Stimulated activated CD4-positive, alpha-beta T cell treated with anti-CD3 and anti-CD28 coated beads, Interleukin-1b, Interleukin-23, amount 100 ng/mL, for 1 hour (primary cell): ENCODE measurements at regions not wholly inside any gene's neighbourhood (a gene's known extent, or its start where the extent isn't known, plus 50 kb on each side); places are given as distances from the start of the nearest gene placed in this dataset.
"Not testable (repeated sequence)": the region's sequence is repeated elsewhere in the genome, so short reads cannot be mapped to it uniquely, and the experiment has no call there.

ENCODE experiments used
- DNase-seq, 2 donors: peaks; one replicate each; pipeline ENCODE4 v3.0.0-alpha.2; 2020; ENCODE audit warnings: low read depth in 2 of 2

DNA sequence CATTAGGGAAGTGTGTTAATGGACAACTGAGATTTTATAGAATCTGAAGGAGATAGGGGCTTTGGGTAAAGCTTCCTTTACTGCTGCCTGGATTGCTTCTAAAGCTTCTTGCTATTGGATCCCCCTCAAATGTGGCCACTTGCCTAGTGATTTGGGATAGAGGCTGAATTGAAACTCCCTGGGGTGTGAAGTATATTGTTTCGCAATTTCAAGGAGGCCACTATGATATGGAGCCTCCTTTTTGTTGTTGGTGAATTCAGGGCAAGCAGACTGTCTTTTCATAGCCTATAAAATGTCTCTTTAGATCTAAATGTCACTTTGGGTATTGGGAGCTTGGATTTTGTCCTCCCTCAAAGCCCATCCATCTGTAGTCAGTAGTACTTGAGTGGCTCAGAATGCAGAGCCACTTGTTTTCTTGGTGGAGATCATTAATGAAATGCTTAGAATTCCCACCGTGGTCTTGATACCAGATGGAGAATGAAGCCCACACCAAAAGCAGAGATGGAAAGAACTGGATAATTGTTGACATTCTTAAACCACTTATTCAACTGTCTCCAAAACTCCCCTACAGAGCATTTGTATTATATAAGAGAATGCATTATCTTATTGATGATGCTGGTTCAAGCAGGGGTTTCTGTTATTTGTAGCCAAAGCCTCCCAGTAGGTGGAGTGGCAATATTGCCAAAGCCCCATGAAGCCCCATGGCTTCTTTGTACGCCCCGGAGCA lies 144.3 kb upstream of the KCNE2 start:
- no peak for DNase-seq

DNA sequence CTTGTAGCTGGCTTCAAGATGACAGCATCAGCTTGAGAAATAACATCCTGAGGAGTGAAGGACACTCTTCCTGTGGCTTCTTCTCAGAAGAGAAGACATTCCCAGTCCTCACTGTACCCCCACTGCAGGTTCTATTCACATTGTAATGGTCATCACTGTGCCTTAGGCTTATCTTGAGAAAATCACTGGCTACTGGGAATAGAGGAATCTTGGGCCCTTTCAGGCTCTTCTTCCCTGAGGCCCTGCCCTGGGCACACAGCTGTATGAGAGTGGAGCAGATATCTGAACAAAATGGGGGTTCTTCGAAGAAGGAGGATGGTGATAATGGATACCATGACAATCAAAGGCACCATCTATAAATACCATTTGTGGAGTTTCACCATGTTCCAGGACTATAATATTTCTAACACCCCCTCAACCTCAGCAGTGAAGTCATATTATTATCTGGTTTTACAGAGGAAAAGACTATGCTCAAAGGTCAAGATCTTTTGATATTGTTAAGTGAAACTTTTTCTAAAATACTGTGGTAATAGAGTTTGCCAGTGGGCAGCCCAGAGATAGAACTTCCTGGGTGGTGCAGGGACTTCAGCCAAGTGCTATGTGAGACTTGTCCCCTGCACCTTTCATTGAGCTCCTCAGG lies 143.1 kb upstream of the KCNE2 start:
- no peak for DNase-seq

DNA sequence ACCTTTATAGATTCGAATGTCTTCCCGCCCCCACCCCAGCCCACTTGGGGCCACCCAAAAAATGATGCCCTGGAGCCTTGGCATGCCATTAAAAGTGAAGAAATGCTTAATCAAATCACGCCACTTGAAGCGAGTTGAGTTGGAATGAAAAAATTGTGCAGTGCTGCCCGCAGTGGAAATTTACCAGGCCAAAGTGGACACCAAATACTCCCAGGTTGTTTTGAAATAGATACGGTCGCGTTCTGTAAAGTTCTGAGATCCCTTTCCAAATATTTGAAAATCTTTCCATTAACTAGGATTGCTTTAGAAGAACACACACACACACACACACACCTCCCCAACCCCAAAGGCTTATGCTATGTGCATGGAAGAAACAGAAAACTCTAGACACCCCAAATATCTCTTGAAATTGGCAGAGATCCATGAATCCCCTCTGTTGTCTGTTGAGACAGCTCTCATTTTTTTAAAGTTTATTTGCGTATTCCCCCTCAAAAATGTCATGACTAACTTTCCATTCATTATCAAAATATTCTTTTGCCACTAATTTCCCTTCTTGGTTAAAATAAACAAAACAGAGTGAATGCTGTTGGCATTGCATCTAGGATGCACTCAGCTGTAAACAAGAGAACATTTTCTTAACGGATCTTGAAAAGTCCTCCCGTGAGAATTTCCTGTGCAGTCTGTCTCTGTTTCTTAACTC lies 142.3 kb upstream of the KCNE2 start:
- DNase-seq = no peak

DNA sequence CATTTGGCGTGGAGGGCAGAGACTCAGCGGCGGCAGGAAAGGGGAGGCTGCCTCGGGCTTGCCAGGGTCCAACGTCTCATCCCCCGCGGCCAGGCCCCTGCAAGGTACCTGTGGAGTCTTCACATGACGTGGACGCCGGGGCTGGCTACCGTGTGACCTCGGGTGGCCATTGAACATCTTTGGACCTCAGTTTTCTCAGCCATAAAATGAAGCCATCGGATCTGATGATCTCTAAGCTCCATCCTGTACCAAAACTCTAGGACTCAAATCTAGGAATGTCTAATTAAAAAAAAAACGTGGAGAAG lies 141.8 kb upstream of the KCNE2 start:
- DNase-seq = no peak

DNA sequence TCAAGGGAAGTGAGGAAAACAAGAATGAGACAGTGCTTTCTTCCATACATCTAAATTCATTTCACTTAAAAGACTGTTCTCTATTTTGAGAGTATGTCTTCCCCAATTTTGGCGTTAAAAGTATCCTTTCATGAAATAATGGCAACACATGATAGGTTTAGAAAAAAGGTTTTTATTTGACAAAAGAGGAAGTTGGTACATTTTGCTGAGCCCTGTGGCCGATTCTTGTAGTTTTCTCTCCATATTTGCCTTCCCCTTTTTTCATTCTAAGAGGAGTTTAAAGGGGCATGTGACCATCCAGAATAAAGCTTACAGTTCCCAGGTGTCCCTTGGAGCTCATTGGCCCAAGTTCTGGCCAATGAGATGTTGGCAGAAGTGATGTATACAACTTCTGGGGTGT lies 140.4 kb upstream of the KCNE2 start:
- no peak for DNase-seq

DNA sequence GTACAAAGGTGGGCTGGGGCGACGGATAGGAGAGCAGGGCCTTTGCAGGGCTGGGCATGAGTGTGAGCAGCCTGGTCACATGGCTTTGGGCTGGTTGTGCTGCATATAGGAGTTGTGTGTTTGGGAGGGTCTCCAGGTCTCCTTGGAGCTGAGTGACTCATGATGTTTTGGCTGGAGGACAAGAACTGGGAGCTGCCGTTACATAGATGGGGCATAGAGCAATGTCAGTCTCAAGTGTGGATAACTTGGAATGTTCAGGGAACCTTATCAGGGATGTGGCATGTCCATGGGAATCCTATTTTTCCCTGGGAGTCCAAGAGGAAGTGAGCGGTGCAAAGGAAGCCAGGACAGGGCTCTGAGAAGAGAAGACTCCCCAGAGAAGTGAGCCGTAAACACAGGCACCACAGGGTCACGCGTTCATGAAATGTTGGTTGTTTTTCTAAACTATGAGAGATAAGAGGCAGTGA lies 136.4 kb upstream of the KCNE2 start:
- DNase-seq = no peak

DNA sequence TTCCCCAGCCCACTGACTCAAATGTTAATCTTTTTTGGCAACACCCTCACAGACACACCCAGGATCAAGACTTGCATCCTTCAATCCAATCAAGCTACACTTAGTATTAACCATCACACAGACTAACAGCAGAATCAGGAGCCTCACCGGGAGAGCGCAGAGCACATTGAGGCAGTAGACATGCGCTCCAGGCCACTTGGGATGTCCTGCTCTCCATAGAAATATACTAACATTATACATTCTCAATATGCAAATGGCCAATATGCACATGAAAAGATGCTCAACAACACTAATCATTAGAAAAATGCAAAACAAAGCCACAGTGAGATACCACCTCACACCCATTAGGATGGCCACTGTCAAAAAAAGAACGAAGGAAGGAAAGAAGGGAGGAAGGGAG lies 135.0 kb upstream of the KCNE2 start:
- no peak for DNase-seq

DNA sequence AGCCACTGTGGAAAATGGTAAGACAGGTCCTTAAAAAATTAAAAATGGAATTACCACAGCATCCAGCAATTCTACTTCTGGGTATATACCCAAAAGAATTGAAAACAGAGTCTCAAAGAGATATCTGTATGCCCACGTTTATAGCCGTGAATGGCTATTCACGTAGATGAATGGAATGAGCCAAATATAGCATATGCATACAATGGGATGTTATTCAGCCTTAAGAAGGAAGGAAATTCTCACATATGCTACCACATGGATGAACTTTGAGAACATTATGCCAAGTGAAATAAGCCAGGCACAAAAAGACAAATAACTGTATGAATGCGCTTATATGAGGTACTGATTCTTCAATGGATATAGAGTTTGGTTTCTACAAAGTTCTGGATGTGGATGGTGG lies 134.5 kb upstream of the KCNE2 start:
- DNase-seq = no peak

DNA sequence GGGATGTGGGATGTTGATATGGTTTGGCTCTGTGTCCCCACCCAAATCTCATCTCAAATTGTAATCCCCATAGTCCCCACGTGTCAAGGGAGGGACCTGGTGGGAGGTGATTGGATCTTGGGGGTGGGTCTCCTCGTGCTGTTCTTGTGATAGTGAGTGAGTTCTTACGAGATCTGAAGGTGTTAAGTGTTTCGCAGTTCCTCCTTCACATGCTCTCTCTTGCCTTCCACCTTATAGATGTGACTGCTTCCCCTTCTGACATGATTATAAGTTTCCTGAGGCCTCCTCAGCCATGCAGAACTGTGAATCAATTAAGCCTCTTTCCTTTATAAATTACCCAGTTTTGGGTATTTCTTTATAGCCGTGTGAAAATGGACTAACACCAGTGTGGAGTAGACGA lies 130.1 kb upstream of the KCNE2 start:
- not testable (repeated sequence) for DNase-seq

DNA sequence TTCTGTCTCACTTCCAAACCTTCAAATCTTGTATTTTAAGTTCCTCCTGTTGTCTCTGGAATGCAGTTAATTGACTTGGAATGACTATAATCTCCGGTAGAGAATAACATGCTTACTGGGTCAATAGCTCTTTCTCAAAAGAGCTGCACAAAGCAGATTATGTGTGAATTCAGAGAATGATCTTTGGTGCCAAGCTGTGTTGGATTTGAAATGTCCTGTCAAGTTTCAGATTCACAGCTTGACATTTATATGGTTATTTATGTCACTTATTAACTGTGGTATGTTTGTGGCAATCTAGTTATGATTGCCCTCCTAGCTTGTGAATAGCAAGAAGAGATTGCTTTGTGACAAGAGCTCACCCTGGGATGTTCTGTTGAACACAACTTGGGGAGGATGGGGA lies 128.3 kb upstream of the KCNE2 start:
- no peak for DNase-seq

DNA sequence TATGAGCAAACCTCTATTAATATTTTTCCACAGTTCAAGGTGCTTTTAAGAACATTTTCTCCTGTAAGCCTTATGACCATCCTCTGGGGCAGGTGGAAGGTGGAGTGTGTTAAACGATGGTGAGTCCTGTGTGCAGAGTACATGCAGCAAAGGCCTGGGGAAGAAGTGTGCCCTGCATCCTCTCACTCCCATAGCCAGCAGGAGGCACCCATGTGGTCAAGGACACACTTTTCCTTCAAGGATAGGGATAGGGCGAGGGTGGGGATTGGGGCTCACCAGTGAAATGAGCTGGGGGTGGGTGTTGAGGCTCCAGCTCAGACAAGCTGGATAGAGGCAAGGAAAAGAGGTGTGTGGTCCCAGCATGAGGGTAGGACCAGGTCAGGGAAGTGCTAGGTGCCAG lies 120.8 kb upstream of the KCNE2 start:
- DNase-seq = no peak

DNA sequence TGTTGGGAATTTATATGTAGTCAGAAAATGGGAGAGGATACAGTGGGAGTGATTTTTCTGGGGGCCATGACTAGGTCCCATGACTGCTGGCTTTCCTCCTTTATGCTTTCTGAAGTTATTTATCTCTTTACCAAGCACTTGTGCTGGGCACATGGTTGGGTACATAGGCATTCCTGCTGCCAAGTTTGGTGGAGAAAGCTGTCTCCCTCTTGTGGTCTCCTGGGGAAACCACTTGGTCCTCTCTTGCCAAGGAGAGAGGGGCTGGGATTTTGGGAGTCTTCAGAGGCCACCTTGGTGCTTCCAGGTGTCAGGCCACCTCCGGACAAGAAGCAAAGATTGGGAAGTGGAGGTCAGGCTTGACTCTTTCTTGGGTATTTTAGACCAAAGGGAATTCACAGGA lies 120.2 kb upstream of the KCNE2 start:
- no peak for DNase-seq

DNA sequence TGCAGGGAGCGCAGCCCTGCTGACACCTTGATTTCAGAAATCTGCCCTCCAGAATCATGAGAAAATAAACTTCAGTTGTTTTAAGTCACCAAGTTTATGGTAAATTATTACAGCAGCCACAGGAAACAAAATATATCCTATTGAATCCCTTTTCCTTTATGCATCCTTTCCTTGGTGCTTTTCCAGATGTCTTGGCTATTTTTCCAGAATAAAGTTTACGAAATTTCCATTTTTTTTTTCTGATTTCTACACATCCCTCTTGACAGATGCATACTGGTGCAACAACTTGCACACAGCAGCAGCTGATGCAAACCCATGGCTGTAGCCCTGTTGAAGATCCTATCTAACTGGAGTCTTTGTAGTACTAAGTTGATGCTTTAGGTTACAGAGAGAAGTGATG lies 111.1 kb upstream of the KCNE2 start:
- DNase-seq = no peak

DNA sequence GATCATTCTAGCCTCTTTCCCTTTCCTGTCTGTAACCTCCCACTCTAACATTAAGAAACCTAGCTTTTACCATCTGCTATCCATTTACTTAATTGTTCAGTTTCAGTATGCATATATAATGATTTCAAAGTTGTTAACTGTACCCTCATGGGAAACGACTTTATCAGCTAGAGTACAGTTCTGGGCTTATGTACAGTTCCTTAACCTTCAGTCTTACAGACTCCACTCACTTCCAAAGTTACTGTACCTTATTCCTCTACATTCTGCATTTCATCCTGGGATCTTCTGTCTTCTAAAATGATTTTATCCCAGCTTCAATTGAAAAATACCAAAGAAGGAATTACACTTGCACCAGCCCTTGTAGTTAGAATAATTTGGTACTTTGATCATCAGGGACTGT lies 108.7 kb upstream of the KCNE2 start:
- DNase-seq = no peak

DNA sequence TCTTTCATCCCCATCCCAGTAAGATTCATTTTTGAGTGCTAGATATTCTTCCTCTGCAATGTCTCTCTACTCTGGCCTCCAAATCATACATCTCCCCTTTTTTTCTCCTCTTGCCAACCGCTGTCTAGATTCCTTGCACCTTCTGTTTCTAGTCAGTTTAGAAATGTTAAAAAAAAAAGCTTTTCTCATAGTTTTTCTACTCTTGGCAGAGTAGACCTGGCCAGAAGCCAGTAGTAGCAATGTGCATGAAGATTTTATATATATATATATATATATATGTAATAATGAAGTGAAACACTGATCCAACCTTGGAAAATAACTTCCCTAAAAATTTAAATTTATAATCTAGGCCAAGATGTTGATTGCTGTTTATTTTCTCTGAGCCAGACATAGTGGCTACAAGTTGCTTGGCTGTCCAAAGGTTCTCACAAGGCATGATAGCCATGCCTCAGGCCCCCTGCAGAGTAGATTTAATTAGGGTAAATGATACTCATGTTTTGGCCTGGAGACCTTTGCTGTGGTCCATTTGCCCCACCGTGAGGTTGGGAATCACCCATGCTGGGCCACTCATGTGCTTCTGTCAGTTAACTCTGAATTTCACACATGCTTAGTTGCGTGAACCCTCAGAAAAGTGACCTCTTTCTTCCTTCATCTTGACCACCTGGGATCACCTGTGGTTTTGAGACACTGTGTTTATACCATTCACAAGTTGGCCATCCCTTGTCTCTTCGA lies 103.4 kb upstream of the KCNE2 start:
- DNase-seq = no peak

DNA sequence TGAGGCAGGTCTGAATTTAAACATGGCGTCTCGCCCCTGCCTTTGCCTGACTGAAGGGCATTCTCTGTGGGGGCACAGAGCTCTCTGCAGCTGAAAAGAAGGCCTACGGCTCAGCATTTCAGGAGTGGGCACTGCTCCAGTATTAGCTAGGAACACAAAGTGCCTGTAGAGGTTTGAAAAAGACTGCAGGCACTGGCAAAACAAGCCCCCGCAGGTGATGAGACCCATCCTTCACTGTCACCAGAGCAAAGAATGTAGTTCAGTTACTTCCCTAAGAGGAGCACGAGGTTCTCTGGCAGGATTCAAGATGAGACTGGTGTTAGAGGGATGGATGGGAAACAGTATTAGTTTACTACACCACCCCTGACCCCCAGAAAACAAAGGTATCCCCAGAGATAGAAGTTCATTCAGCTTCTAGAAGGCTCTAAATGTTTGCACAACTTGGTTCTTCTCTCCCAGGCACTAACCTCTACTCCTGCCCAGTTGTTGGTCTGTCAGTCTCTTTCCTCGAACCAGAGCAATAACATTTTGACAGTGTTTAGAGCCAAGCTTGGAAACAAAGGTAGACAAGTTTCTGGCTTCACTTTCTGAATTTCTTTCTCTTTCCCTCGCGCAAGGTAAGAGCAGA lies 101.9 kb upstream of the KCNE2 start:
- DNase-seq = no peak

DNA sequence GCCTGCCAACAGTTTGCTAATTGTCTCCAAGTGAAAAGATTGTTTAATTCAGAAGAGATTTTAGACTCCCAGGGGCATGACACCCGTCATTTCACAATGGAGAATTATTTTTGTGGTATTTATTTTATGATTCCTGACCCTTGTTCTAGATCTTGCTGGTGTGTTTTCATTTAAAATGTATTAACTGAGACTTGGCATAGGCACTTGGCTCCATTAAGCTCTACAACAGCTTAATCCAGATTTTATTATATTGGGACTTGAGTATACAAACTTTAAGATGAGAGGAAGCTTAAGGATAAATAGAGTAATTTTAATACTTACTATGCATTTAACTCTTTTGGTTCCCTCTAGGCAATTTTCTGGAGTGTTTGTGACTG lies 101.3 kb upstream of the KCNE2 start:
- no peak for DNase-seq

DNA sequence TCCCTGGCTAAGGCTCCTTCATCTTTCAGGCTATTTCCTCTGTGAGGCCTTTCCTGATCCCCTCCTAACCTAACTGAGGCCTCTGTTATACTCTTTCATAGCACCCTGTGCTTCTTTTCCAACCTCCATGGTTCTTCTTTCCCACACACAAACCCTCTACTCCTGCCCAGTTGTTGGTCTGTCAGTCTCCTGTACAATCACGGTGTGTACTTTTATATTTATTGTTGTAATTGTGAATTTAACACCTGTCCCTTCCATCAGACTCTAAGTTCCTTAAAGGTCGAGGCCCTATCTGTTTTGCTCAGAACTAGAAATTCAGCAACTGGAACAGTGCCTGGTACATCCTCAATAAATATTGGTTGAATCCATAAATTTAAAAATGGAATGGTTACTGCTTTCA lies 100.2 kb upstream of the KCNE2 start:
- no peak for DNase-seq

DNA sequence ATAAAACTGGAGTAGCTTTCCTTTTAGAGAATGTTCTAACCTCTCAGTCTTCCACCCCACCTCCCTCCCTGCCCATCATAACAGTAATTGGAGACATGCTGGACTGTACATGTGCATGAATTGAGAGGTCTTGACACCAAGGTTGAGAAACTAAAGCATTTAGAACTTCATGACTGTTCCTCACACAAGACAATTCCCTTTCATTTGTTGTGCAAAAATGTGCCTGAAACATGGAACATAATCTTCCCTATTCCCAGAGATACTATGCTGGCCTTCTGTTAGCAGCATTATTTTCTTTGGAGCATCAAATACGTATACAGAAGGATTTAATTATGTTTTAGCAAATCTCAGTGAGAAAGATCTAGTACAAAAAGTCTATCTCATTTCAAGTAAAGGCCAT lies 97.5 kb upstream of the KCNE2 start:
- no peak for DNase-seq

DNA sequence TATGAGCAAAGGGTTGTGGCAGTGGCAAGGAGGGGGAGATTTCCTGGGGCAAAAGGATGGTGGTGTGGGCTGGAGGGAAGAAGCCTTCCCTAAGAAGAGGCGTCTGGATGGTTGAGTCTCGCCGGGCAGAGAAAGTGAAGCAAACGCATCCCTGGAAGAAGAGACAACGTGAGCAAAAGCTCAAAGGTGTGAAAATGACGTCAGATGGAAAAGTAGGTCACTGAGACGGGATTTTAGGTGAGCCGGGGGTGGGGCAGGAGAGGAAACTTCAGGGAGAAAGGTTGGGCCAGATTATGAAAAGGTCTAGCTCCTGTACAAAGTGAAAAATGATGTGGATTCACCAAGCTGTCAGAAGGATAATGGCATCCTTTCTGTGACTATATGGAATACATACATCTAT lies 95.3 kb upstream of the KCNE2 start:
- no peak for DNase-seq

DNA sequence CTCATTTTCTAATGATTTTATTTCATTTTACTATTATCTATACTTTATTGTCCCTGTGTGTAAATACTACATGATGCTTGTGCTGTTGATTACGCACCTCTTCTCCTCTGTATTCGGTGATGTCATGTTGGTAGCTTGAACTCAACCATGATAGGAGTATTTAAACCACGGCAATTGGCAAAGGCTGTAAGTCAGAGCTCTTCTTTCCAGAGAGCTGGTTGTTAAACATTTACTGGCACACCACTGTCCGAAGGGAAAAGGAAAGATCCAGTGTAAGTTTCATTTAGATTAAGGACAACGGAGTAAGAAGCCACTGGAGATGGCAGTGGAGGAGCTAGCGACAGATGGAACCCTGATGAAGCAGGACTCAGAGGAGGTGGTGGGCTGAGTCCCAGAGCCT lies 93.4 kb upstream of the KCNE2 start:
- DNase-seq = no peak

DNA sequence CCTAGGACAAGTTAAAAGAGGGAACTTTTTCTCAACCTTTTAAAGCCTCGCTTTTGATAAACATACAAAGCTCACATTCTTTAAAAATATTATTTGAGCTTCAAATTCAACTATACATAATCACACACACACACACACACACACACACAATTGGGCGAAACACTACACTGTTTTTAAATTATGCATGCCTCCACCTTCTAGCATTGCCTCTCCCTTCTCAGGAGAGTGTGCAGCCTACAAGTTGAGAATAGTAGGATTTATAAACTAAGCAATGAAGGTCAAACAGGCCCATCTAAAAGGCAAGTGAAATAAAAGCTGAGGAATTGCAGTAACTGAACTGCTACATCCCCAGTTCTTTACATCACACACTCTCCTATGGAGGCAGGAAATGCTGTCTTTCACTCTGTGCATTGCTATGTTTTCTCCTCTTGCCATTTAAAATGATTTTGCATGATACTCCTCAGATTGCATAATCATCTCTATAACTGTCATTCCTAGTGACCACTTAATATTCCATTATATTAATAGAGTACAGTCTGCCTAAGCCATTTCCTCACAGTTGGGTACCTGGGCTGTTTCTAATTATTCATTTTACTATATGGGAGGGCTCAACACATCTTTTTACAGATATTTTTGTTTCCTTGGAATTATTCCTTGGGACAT lies 92.5 kb upstream of the KCNE2 start:
- no peak for DNase-seq
